ENCODE measurements at regions not wholly inside any gene's neighbourhood (a gene's known extent, or its start where the extent isn't known, plus 50 kb on each side); places are given as distances from the start of the nearest gene placed in this dataset.

DNA sequence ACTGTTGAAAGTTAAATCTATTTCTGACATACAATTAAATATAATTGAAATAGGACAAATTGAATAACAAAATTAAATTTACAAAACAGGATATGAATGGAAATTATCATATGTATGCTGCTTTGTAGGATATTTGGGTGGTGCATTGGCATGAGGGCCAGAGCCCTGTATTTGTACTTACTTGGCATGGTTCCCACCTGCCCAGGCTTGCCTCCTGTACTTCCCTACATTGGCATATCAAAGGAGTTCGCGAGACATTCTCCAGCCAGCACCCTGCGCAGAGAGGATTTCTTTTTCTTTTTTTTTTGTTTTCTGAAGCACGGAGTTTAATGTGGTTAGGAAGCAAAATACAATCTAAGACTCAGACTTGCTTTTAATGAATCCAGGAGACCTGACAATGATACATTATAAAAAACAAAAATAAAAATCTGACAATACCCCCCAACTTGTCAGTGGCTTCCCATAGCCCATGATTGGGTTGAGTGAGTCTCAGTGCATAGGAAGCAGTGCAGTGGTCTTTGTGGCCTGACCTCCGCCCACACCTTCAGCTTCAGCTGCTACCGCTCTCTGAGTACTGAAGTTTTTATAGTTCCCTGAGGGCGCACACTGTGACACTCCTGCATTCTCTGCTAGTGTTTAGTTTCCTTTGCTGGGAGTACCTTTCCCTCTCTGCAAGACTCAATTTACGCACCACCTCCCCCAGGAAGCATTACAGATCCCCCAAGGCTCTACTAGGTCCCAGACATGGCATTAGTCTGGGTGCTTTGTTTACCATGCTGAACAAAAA lies 440.8 kb downstream of the UTRN start:
- POLR2A ChIA-PET (ENCODE audit: low non-redundant PET): no interaction called here
- Histone ChIP-seq H3K9me3 (ENCODE audit: low read depth, low read length, poor library complexity, severe bottlenecking) (no peaks in the 10 kb centered on the region), H3K27me3 (replicated peaks; ENCODE audit: insufficient read depth, low read depth, low read length, poor library complexity) (no peaks in the 10 kb centered on the region), H3K36me3 (ENCODE audit: insufficient read depth, low read length, poor library complexity, severe bottlenecking) (no peaks in the 10 kb centered on the region), H3K4me3 (ENCODE audit: low read depth, low read length, poor library complexity, severe bottlenecking) (no peak overlapping the region), H3K27ac (ENCODE audit: low read depth, low read length, poor library complexity, severe bottlenecking) (no peak overlapping the region), H3K4me1 (ENCODE audit: insufficient read depth, low read length, poor library complexity, severe bottlenecking) (no peaks in the 10 kb centered on the region)
- TF ChIP-seq, protein P1, sequence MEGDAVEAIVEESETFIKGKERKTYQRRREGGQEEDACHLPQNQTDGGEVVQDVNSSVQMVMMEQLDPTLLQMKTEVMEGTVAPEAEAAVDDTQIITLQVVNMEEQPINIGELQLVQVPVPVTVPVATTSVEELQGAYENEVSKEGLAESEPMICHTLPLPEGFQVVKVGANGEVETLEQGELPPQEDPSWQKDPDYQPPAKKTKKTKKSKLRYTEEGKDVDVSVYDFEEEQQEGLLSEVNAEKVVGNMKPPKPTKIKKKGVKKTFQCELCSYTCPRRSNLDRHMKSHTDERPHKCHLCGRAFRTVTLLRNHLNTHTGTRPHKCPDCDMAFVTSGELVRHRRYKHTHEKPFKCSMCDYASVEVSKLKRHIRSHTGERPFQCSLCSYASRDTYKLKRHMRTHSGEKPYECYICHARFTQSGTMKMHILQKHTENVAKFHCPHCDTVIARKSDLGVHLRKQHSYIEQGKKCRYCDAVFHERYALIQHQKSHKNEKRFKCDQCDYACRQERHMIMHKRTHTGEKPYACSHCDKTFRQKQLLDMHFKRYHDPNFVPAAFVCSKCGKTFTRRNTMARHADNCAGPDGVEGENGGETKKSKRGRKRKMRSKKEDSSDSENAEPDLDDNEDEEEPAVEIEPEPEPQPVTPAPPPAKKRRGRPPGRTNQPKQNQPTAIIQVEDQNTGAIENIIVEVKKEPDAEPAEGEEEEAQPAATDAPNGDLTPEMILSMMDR (conservative IDR thresholded peaks at IDR 0.05; ENCODE audit: low read depth, low read length): no peak
- no peak for TF ChIP-seq EZH2 (IDR thresholded peaks at IDR 0.05; ENCODE audit: borderline replicate concordance, low read depth, low read length, poor library complexity, severe bottlenecking)
- intact Hi-C loops (cut with micrococcal nuclease; ENCODE audit: unreplicated experiment): no loop called here
- CTCF ChIA-PET: no interaction called here
- DNase-seq (ENCODE audit: low spot score): no peak
- no TSS peak for BruUV-seq (replicated peaks)

DNA sequence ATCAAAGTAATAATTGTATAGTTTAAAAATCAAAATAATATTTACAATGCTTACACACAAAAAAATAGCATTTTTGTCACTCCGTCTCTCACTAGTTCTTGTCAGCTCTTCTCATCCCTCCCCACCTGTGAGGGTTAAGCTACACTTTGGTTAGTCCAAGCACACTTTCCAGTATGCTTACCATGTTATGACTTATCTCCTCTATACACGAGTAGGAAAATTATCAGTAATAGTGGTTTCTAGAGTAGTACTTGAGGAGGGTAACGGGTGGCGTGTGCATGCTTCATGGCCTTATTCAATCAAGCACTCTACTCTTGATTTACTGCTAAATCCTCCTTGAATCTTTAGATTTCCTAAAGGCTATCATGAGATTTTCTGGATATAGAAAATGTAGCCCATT lies 443.7 kb downstream of the UTRN start:
- no TSS peak for BruUV-seq (replicated peaks)
- DNase-seq (ENCODE audit: low spot score): no peak
- Histone ChIP-seq H3K4me1 (ENCODE audit: insufficient read depth, low read length, poor library complexity, severe bottlenecking) (no peaks in the 10 kb centered on the region), H3K9me3 (ENCODE audit: low read depth, low read length, poor library complexity, severe bottlenecking) (no peaks in the 10 kb centered on the region), H3K27me3 (replicated peaks; ENCODE audit: insufficient read depth, low read depth, low read length, poor library complexity) (no peaks in the 10 kb centered on the region), H3K4me3 (ENCODE audit: low read depth, low read length, poor library complexity, severe bottlenecking) (no peak overlapping the region), H3K36me3 (ENCODE audit: insufficient read depth, low read length, poor library complexity, severe bottlenecking) (no peaks in the 10 kb centered on the region), H3K27ac (ENCODE audit: low read depth, low read length, poor library complexity, severe bottlenecking) (no peak overlapping the region)
- CTCF ChIA-PET: no interaction called here
- intact Hi-C loops (cut with micrococcal nuclease; ENCODE audit: unreplicated experiment): no loop called here
- POLR2A ChIA-PET (ENCODE audit: low non-redundant PET): no interaction called here
- TF ChIP-seq, protein P1 (conservative IDR thresholded peaks at IDR 0.05; ENCODE audit: low read depth, low read length): no peak
- no peak for TF ChIP-seq EZH2 (IDR thresholded peaks at IDR 0.05; ENCODE audit: borderline replicate concordance, low read depth, low read length, poor library complexity, severe bottlenecking)

DNA sequence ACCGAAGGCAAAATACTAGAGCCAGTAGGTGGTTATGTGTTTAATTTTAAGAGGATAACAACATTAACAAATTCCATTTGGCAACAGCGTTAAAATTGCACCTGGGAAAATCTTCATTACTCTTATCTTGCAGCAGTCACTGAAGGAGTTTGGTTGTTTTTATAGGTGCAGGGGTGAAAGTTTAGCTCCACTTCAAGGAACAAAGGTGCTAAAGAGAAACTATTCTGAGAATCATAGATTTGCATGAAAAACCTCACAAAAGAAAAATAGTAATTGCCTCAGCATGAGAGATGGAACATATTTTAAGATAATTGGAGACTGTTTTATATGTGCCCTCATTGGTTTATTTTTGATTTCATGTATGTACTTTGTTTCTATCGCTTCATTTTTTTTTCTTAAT lies 444.4 kb downstream of the UTRN start:
- POLR2A ChIA-PET (ENCODE audit: low non-redundant PET): no interaction called here

More for the DNA sequence above, 444.4 kb downstream of the UTRN start:
- no peak for DNase-seq (ENCODE audit: low spot score)
- H3K27ac ChIP-seq (ENCODE audit: low read depth, low read length, poor library complexity, severe bottlenecking): no peak overlapping the region
- no TSS peak for BruUV-seq (replicated peaks)
- H3K4me1 ChIP-seq (ENCODE audit: insufficient read depth, low read length, poor library complexity, severe bottlenecking): no peaks in the 10 kb centered on the region
- intact Hi-C loops (cut with micrococcal nuclease; ENCODE audit: unreplicated experiment): no loop called here
- no peak for TF ChIP-seq EZH2 (IDR thresholded peaks at IDR 0.05; ENCODE audit: borderline replicate concordance, low read depth, low read length, poor library complexity, severe bottlenecking)
- TF ChIP-seq, protein P1 (conservative IDR thresholded peaks at IDR 0.05; ENCODE audit: low read depth, low read length): no peak
- H3K27me3 ChIP-seq (replicated peaks; ENCODE audit: insufficient read depth, low read depth, low read length, poor library complexity): no peaks in the 10 kb centered on the region
- no peaks in the 10 kb centered on the region for H3K36me3 ChIP-seq (ENCODE audit: insufficient read depth, low read length, poor library complexity, severe bottlenecking)
- CTCF ChIA-PET: interaction anchor here (0.6 kb wide), 1 partner anchor 142 kb away, joined by 3 read pairs; no protein-coding TSS in a partner anchor
- no peaks in the 10 kb centered on the region for H3K9me3 ChIP-seq (ENCODE audit: low read depth, low read length, poor library complexity, severe bottlenecking)
- H3K4me3 ChIP-seq (ENCODE audit: low read depth, low read length, poor library complexity, severe bottlenecking): no peak overlapping the region
